Smooth muscle cell (in vitro differentiated cells): ENCODE measurements at regions not wholly inside any gene's neighbourhood (a gene's known extent, or its start where the extent isn't known, plus 50 kb on each side); places are given as distances from the start of the nearest gene placed in this dataset.

ENCODE experiments used
- DNase-seq: peaks from one replicate; lab custom pipeline; 2025; ENCODE audit not compliant: unreplicated experiment; lab: John Stamatoyannopoulos, UW
- H2AFZ ChIP-seq: fragments of 200-600 bp; sonication (generic); 2 replicates; pipeline ENCODE4 v1.6.0; 2016; ENCODE audit warnings: antibody characterized with exemption, low read depth, mild to moderate bottlenecking
- H3F3A ChIP-seq: fragments of 200-600 bp; sonication (generic); 2 replicates; pipeline ENCODE4 v1.6.0; 2017; ENCODE audit warnings: antibody characterized with exemption, low read depth
- H3K27ac ChIP-seq: fragments of 200-600 bp; sonication (generic); 2 replicates; pipeline ENCODE4 v1.5.1; 2016; ENCODE audit warnings: low read depth, mild to moderate bottlenecking
- H3K27me3 ChIP-seq: fragments of 200-600 bp; sonication (generic); 2 replicates; pipeline ENCODE4 v1.6.1; 2016; ENCODE audit warnings: low read depth, mild to moderate bottlenecking
- H3K36me3 ChIP-seq: fragments of 200-600 bp; sonication (generic); 2 replicates; pipeline ENCODE4 v1.5.1; 2016; ENCODE audit warnings: low read depth
- H3K4me1 ChIP-seq: fragments of 200-600 bp; sonication (generic); 2 replicates; pipeline ENCODE4 v1.5.1; 2016; ENCODE audit warnings: low read depth
- H3K4me2 ChIP-seq: fragments of 200-600 bp; sonication (generic); 2 replicates; pipeline ENCODE4 v1.6.0; 2016; ENCODE audit warnings: mild to moderate bottlenecking
- H3K4me3 ChIP-seq: fragments of 200-600 bp; sonication (generic); 2 replicates; pipeline ENCODE4 v1.5.1; 2016; ENCODE audit warnings: mild to moderate bottlenecking
- H3K79me2 ChIP-seq: fragments of 200-600 bp; sonication (generic); 2 replicates; pipeline ENCODE4 v1.6.0; 2016; ENCODE audit warnings: low read depth, mild to moderate bottlenecking
- H3K9ac ChIP-seq: fragments of 200-600 bp; sonication (generic); 2 replicates; pipeline ENCODE4 v1.6.0; 2016; ENCODE audit warnings: low read depth
- H3K9me3 ChIP-seq: fragments of 200-600 bp; sonication (generic); replicated peaks from 2 replicates; pipeline ENCODE4 v1.5.1; 2016; ENCODE audit warnings: low read depth
- H4K20me1 ChIP-seq: fragments of 200-600 bp; sonication (generic); 2 replicates; pipeline ENCODE4 v1.6.0; 2016; ENCODE audit warnings: low read depth
- CTCF ChIP-seq: fragments of 200-600 bp; sonication (generic); IDR thresholded peaks from 2 replicates; pipeline ENCODE4 v1.5.1; 2017; ENCODE audit warnings: borderline replicate concordance, mild to moderate bottlenecking, antibody characterized with exemption; ENCODE audit not compliant: insufficient read depth, poor library complexity, severe bottlenecking
- WGBS: methylation state at CpG from one replicate; pipeline ENCODE4 v1.1.7; 2016; ENCODE audit warnings: low lambda C conversion rate; 5-methylcytosine and 5-hydroxymethylcytosine counted together

GRCh38 chr4:56185901-56186300 is 201.4 kb downstream of the AASDH start:
- Histone ChIP-seq H3K9me3 (no peaks in the 10 kb centered on the region), H3K9ac (no peak overlapping the region), H4K20me1 (no peaks in the 10 kb centered on the region), H3K4me1 (peaks cover 14% of the 10 kb centered on the region), H3F3A (peaks cover 12% of the 10 kb centered on the region), H3K4me3 (no peak overlapping the region), H3K36me3 (no peaks in the 10 kb centered on the region), H3K27me3 (no peaks in the 10 kb centered on the region), H3K79me2 (no peaks in the 10 kb centered on the region), H3K4me2 (no peak overlapping the region), H3K27ac (no peak overlapping the region), H2AFZ (no peak overlapping the region)
- TF ChIP-seq CTCF = no peak
- 95% methylated on average over 4 of the region's 4 CpGs for WGBS
- DNase-seq = no peak

- no peak overlapping the region for H3K9ac ChIP-seq
- no peak overlapping the region for H3K27ac ChIP-seq
- no peaks in the 10 kb centered on the region for H3K9me3 ChIP-seq
- H3K4me1 ChIP-seq = peaks cover 14% of the 10 kb centered on the region
- no peaks in the 10 kb centered on the region for H3K79me2 ChIP-seq
- H2AFZ ChIP-seq = no peak overlapping the region
- TF ChIP-seq CTCF = no peak
- DNase-seq = no peak
- no peaks in the 10 kb centered on the region for H3K36me3 ChIP-seq
- no peak overlapping the region for H3K4me2 ChIP-seq
- H3F3A ChIP-seq = peaks cover 12% of the 10 kb centered on the region
- H4K20me1 ChIP-seq = no peaks in the 10 kb centered on the region
- 92% methylated on average over 6 of the region's 6 CpGs for WGBS
- no peaks in the 10 kb centered on the region for H3K27me3 ChIP-seq
- no peak overlapping the region for H3K4me3 ChIP-seq
Observed at GRCh38 chr4:56184214-56184613, 203.1 kb downstream of the AASDH start.

GRCh38 chr4:56183344-56183959 is 203.8 kb downstream of the AASDH start:
- H3K4me3 ChIP-seq = no peak overlapping the region
- H3K79me2 ChIP-seq = no peaks in the 10 kb centered on the region
- no peak overlapping the region for H3K4me2 ChIP-seq
- WGBS = 84% methylated on average over 11 of the region's 11 CpGs
- DNase-seq = no peak
- no peak for TF ChIP-seq CTCF
- no peaks in the 10 kb centered on the region for H3K9me3 ChIP-seq
- H3K27ac ChIP-seq = peak overlapping the region; percentile 24
- H4K20me1 ChIP-seq = no peaks in the 10 kb centered on the region
- H3F3A ChIP-seq = peaks cover 12% of the 10 kb centered on the region
- H3K9ac ChIP-seq = no peak overlapping the region
- H3K27me3 ChIP-seq = no peaks in the 10 kb centered on the region
- H3K4me1 ChIP-seq = peaks cover 22% of the 10 kb centered on the region
- no peaks in the 10 kb centered on the region for H3K36me3 ChIP-seq
- H2AFZ ChIP-seq = no peak overlapping the region

- Histone ChIP-seq H3K4me2 (peak overlapping the region; percentile 71), H3K27me3 (no peaks in the 10 kb centered on the region), H3K9ac (no peak overlapping the region), H3K4me1 (peaks cover 16% of the 10 kb centered on the region), H3K9me3 (no peaks in the 10 kb centered on the region), H3K27ac (peak overlapping the region; percentile 85), H3F3A (peaks cover 12% of the 10 kb centered on the region), H3K4me3 (no peak overlapping the region), H4K20me1 (no peaks in the 10 kb centered on the region), H3K79me2 (no peaks in the 10 kb centered on the region), H2AFZ (no peak overlapping the region), H3K36me3 (no peaks in the 10 kb centered on the region)
- no peak for TF ChIP-seq CTCF
- WGBS = 57% methylated on average over 6 of the region's 6 CpGs
- DNase-seq = no peak
Observed at GRCh38 chr4:56182356-56182755, 204.9 kb downstream of the AASDH start.
